ENCODE measurements at regions not wholly inside any gene's neighbourhood (a gene's known extent, or its start where the extent isn't known, plus 50 kb on each side); places are given as distances from the start of the nearest gene placed in this dataset.

DNA sequence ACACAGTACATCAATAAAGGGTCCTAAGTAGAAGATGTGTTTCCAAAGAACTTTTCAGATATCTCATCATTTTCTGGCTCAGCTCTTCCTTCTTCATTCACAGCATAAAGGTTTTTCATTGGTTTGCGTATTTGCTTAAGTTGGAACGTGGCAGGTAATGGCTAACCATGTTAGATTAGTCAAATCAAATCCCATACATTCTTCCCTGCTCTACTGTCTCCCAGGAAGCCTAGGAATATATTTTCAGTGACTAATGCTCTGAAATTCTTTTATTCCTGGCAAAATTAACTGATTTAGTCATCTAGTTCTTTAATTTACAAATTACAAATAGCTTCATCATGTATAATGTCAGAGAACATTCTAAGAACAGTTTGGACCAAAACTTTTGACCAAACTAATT is 99.6 kb upstream of the TMEM161B start:
- H3K4me3 ChIP-seq (ENCODE audit: low read depth, low read length), result no peak overlapping the region
- no peak for DNase-seq (ENCODE audit: low read depth)
- TF ChIP-seq, protein P1, sequence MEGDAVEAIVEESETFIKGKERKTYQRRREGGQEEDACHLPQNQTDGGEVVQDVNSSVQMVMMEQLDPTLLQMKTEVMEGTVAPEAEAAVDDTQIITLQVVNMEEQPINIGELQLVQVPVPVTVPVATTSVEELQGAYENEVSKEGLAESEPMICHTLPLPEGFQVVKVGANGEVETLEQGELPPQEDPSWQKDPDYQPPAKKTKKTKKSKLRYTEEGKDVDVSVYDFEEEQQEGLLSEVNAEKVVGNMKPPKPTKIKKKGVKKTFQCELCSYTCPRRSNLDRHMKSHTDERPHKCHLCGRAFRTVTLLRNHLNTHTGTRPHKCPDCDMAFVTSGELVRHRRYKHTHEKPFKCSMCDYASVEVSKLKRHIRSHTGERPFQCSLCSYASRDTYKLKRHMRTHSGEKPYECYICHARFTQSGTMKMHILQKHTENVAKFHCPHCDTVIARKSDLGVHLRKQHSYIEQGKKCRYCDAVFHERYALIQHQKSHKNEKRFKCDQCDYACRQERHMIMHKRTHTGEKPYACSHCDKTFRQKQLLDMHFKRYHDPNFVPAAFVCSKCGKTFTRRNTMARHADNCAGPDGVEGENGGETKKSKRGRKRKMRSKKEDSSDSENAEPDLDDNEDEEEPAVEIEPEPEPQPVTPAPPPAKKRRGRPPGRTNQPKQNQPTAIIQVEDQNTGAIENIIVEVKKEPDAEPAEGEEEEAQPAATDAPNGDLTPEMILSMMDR (conservative IDR thresholded peaks at IDR 0.05; ENCODE audit: low read depth, low read length), result no peak

DNA sequence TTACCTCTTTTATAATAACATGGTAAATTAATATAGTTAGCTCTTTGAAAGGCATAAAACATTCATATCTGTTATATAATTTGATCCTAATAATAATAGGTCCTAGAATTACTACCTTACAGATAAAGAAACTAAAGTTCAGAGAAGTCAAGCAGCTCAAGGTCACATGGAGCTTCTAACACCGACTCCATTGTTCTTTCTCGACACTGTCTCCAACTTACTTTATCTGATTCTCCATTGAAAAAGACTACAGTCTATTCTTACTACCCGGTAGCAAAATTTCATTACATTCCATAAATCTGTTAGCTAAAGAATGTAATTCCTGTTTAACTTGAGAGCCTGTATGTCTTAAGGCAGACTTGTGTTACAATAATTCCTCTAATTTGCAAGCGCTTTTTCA is 96.3 kb upstream of the TMEM161B start:
- TF ChIP-seq, protein P1 (conservative IDR thresholded peaks at IDR 0.05; ENCODE audit: low read depth, low read length), result no peak
- no peak for DNase-seq (ENCODE audit: low read depth)
- H3K4me3 ChIP-seq (ENCODE audit: low read depth, low read length), result no peak overlapping the region

DNA sequence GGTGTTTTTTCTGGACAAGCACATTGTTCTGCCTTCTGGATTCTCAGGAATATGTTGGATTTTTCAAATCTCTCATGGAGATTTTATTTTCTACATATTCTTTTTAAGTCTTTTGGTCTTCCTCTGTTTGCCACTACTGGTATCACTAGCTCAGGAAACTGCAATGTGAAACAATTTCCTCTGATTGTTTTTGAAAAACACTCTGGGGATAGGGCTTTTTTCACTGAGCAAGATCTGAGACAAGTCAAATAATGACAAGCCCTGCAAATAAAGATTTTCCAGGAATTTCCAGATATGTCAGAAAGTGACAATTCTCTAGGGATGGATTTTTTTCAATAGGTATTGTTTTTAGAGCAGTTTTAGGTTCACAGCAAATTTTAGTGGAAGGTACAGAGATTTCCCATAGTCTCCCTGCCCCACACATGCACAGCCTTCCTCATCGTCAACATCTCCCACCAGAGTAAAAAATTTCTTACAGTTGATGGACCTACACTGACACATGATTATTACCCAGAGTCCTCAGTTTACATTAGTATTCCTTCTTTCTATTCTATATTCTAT is 86.9 kb upstream of the TMEM161B start:
- DNase-seq (ENCODE audit: low read depth), result no peak
- H3K4me3 ChIP-seq (ENCODE audit: low read depth, low read length), result no peak overlapping the region
- TF ChIP-seq, protein P1 (conservative IDR thresholded peaks at IDR 0.05; ENCODE audit: low read depth, low read length), result no peak

DNA sequence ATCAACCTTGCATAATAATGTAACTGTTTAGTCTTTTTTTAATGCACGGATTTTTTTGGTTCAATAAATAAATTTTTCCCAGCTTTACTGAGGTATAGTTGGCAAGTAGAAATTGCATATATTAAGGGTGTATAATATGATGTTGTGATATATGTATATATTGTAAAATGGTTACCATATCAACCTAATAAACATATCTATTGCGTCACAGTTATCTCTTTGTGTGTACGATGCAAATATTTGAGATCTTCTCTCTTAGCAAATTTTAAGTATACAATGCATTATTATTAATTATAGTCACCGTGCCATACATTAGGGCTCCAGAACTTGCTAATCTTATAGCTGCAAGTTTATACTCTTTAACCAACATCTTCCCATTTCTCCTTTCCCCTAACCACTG is 57.2 kb upstream of the TMEM161B start:
- no peak for DNase-seq (ENCODE audit: low read depth)
- H3K4me3 ChIP-seq (ENCODE audit: low read depth, low read length), result no peak overlapping the region
- TF ChIP-seq, protein P1 (conservative IDR thresholded peaks at IDR 0.05; ENCODE audit: low read depth, low read length), result no peak

DNA sequence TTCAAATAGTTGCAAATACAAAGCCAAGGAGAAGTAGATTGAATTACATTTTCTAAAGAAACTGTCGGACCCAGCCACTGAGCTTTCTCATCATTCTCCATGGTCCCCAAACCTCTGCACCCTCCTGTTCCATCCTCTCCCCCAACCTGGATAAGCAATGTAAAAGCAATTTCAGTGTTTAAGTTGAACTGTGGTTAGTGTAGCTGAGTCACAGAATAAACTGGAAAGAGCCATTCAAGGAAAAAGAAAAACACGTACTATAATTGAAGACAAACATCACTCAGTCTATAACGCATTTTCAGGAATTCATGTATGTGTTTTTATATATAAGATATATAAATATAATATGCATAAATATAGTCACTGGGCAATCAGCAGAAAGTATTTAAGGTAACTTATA is 54.1 kb upstream of the TMEM161B start:
- DNase-seq (ENCODE audit: low read depth), result no peak
- TF ChIP-seq, protein P1 (conservative IDR thresholded peaks at IDR 0.05; ENCODE audit: low read depth, low read length), result no peak
- H3K4me3 ChIP-seq (ENCODE audit: low read depth, low read length), result no peak overlapping the region
